ENCODE measurements at regions not wholly inside any gene's neighbourhood (a gene's known extent, or its start where the extent isn't known, plus 50 kb on each side); places are given as distances from the start of the nearest gene placed in this dataset.

GRCh38 chr2:89780318-89780717, 1088.8 kb downstream of the RPIA start:
- TF ChIP-seq POLR2A (IDR thresholded peaks at IDR 0.05) (no peak), EP300 (IDR thresholded peaks at IDR 0.05) (no peak)

All from gastroesophageal sphincter (tissue), 2 donors.